CD14-positive monocyte (primary cell): ENCODE measurements at regions not wholly inside any gene's neighbourhood (a gene's known extent, or its start where the extent isn't known, plus 50 kb on each side); places are given as distances from the start of the nearest gene placed in this dataset.
A peak's percentile ranks its signal among the peaks of the same experiment; 100 is the strongest.

ENCODE experiments used
- DNase-seq, 3 donors: peaks; one replicate each; pipeline ENCODE4 v3.0.0-alpha.2; 2011 to 2022
- H2AFZ ChIP-seq: 2 replicates; pipeline ENCODE4 v1.6.0; 2012; ENCODE audit warnings: mild to moderate bottlenecking, low read depth, low read length, inconsistent platforms; ENCODE audit not compliant: insufficient read depth, poor library complexity, severe bottlenecking
- H3K27ac ChIP-seq, 2 donors: 1 replicate in 1 of 2; 2 replicates in 1 of 2; pipeline ENCODE4 v1.5.1; 2012 to 2013; ENCODE audit warnings: low read length in 2 of 2, control low read depth in 1 of 2, inconsistent platforms in 1 of 2, low read depth in 1 of 2, mild to moderate bottlenecking in 1 of 2
- H3K27me3 ChIP-seq, 2 donors: one replicate each; pipeline versions ENCODE4 v1.6.0 to v1.6.1; 2011 to 2013; ENCODE audit warnings: low read length in 2 of 2; ENCODE audit not compliant: control insufficient read depth in 2 of 2, insufficient read depth in 2 of 2
- H3K36me3 ChIP-seq, 2 donors: replicated peaks in 1 of 2; 1 replicate in 1 of 2; 2 replicates in 1 of 2; pipeline versions ENCODE4 v1.5.1 to v1.6.1; 2012 to 2013; ENCODE audit warnings: low read length in 2 of 2, control low read depth in 1 of 2, inconsistent platforms in 1 of 2, mild to moderate bottlenecking in 1 of 2; ENCODE audit not compliant: insufficient read depth in 2 of 2, control insufficient read depth in 1 of 2
- H3K4me1 ChIP-seq, 2 donors: 1 replicate in 1 of 2; 2 replicates in 1 of 2; pipeline versions ENCODE4 v1.5.1 to v1.6.1; 2012 to 2013; ENCODE audit warnings: low read length in 2 of 2, control low read depth in 1 of 2, inconsistent platforms in 1 of 2, mild to moderate bottlenecking in 1 of 2, moderate library complexity in 1 of 2; ENCODE audit not compliant: insufficient read depth in 2 of 2, control insufficient read depth in 1 of 2
- H3K4me2 ChIP-seq: replicated peaks from 2 replicates; pipeline ENCODE3; 2012; ENCODE audit warnings: low read length, moderate library complexity, mild to moderate bottlenecking; ENCODE audit not compliant: poor library complexity, severe bottlenecking; ENCODE audit errors: extremely low read depth
- H3K4me3 ChIP-seq, 3 experiments: fragments of 200-600 bp in 1 of 3; sonication (generic) in 1 of 3; replicated peaks in 1 of 3; 1 replicate in 2 of 3; 2 replicates in 1 of 3; pipeline ENCODE4 v1.5.1; 2011 to 2013; ENCODE audit warnings: low read length in 3 of 3, mild to moderate bottlenecking in 3 of 3, control low read depth in 2 of 3, low read depth in 2 of 3, inconsistent platforms in 1 of 3, moderate library complexity in 1 of 3
- H3K79me2 ChIP-seq: 2 replicates; pipeline ENCODE4 v1.6.0; 2012; ENCODE audit warnings: mild to moderate bottlenecking, control low read depth, inconsistent platforms, low read length, moderate library complexity; ENCODE audit not compliant: insufficient read depth
- H3K9ac ChIP-seq: 2 replicates; pipeline ENCODE4 v1.6.0; 2017; ENCODE audit warnings: low read length, mild to moderate bottlenecking; ENCODE audit not compliant: insufficient read depth, poor library complexity, severe bottlenecking
- H3K9me3 ChIP-seq, 2 donors: replicated peaks in 1 of 2; 1 replicate in 1 of 2; 2 replicates in 1 of 2; pipeline versions ENCODE4 v1.5.1 to v1.6.1; 2012 to 2013; ENCODE audit warnings: low read length in 2 of 2, control low read depth in 1 of 2; ENCODE audit not compliant: control insufficient read depth in 1 of 2, insufficient read depth in 1 of 2
- H4K20me1 ChIP-seq: 2 replicates; pipeline ENCODE4 v1.6.0; 2012; ENCODE audit warnings: mild to moderate bottlenecking, low read length, control low read depth, moderate library complexity; ENCODE audit not compliant: insufficient read depth
- H3K27ac Mint-ChIP-seq, 7 donors: one replicate each; pipeline ENCODE4 v1.8.0; 2020; ENCODE audit warnings: mild to moderate bottlenecking in 7 of 7, mixed read lengths in 7 of 7, moderate library complexity in 6 of 7, inconsistent platforms in 2 of 7
- H3K27me3 Mint-ChIP-seq, 3 donors: one replicate each; pipeline ENCODE4 v1.8.0; 2021 to 2022; ENCODE audit warnings: low read depth in 3 of 3, mild to moderate bottlenecking in 3 of 3, mixed read lengths in 3 of 3, moderate library complexity in 3 of 3, inconsistent platforms in 1 of 3
- H3K36me3 Mint-ChIP-seq, 2 donors: one replicate each; pipeline ENCODE4 v1.8.0; 2020; ENCODE audit warnings: mixed read lengths in 2 of 2, inconsistent platforms in 1 of 2, mild to moderate bottlenecking in 1 of 2
- H3K4me1 Mint-ChIP-seq: one replicate; pipeline ENCODE4 v1.8.0; 2020; ENCODE audit warnings: mild to moderate bottlenecking, mixed read lengths
- H3K4me3 Mint-ChIP-seq, 2 donors: one replicate each; pipeline ENCODE4 v1.8.0; 2020; ENCODE audit warnings: mild to moderate bottlenecking in 2 of 2, mixed read lengths in 2 of 2, moderate library complexity in 1 of 2
- H3K9me3 Mint-ChIP-seq, 7 donors: one replicate each; pipeline ENCODE4 v1.8.0; 2020 to 2022; ENCODE audit warnings: mixed read lengths in 7 of 7, mild to moderate bottlenecking in 6 of 7, moderate library complexity in 6 of 7, inconsistent platforms in 2 of 7
- CTCF ChIP-seq: fragments of 200-600 bp; IDR thresholded peaks from one replicate; pipeline ENCODE4 v1.8.0; 2022; ENCODE audit warnings: antibody characterized with exemption, mild to moderate bottlenecking
- WGBS: methylation state at CpG from one replicate; pipeline ENCODE4 v1.1.5; 2013; ENCODE audit warnings: missing lambda C conversion rate; ENCODE audit not compliant: insufficient coverage; 5-methylcytosine and 5-hydroxymethylcytosine counted together
- intact Hi-C, 2 donors: fragments of 100-400 bp; cut with micrococcal nuclease; formaldehyde crosslinking; loops; one replicate each; pipeline versions ENCODE4 v1.15.0 to v1.15.1; 2023

DNA sequence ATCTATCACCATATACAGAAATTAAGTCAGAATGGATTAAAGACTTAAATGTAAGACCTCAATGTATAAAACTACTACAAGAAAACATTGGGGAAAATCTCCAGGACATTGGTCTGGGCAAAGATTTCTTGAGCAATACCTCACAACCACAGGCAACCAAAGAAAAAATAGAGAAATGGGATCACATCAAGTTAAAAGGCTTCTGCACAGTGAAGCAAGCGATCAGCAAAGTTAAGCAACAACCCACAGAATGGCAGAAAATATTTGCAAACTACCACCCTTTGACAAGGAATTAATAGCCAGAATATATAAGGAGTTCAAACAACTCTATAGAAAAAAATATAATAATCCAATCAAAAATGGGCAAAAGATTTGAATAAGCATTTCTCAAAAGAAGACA, 236.9 kb upstream of the EMCN start:
- WGBS, result no CpG with 5 or more reads among the region's 1 CpG
- H3K9ac ChIP-seq, result no peak overlapping the region
- no peaks in the 10 kb centered on the region for H3K79me2 ChIP-seq
- no peak overlapping the region for H3K27ac ChIP-seq
- TF ChIP-seq CTCF, result no peak
- no peaks in the 10 kb centered on the region for H4K20me1 ChIP-seq
- no peaks in the 10 kb centered on the region for H3K36me3 ChIP-seq
- no peak overlapping the region for H2AFZ ChIP-seq
- H3K4me2 ChIP-seq, result no peak overlapping the region
- H3K4me1 ChIP-seq, result peaks cover 3 to 7% of the 10 kb centered on the region in 2 donors
- no peaks in the 10 kb centered on the region for H3K27me3 ChIP-seq
- H3K4me1 Mint-ChIP-seq, result peaks cover 14% of the 10 kb centered on the region
- peak overlapping the region in 1 of 2 donors; percentile 0 for H3K4me3 Mint-ChIP-seq
- intact Hi-C loops, result no loop called here
- H3K4me3 ChIP-seq, result no peak overlapping the region
- DNase-seq, result no peak
- H3K27me3 Mint-ChIP-seq, result no peaks in the 10 kb centered on the region
- peaks cover 0 to 10% of the 10 kb centered on the region in 2 donors for H3K9me3 ChIP-seq
- H3K9me3 Mint-ChIP-seq, result peaks cover 2 to 22% (median 19%) of the 10 kb centered on the region in 7 donors
- no peak overlapping the region for H3K27ac Mint-ChIP-seq
- no peaks in the 10 kb centered on the region for H3K36me3 Mint-ChIP-seq

- TF ChIP-seq CTCF, result no peak
- Histone ChIP-seq H3K9ac (no peak overlapping the region), H3K27ac (no peak overlapping the region), H3K4me1 (no peaks in the 10 kb centered on the region), H3K79me2 (no peaks in the 10 kb centered on the region), H3K9me3 (peaks cover 0 to 3% of the 10 kb centered on the region in 2 donors), H3K4me3 (no peak overlapping the region), H3K27me3 (no peaks in the 10 kb centered on the region), H3K36me3 (no peaks in the 10 kb centered on the region), H2AFZ (no peak overlapping the region), H4K20me1 (no peaks in the 10 kb centered on the region), H3K4me2 (no peak overlapping the region)
- intact Hi-C loops, result no loop called here
- no peak overlapping the region for H3K4me3 Mint-ChIP-seq
- no peaks in the 10 kb centered on the region for H3K4me1 Mint-ChIP-seq
- peaks cover 0 to 2% (median 0%) of the 10 kb centered on the region in 3 donors for H3K27me3 Mint-ChIP-seq
- no peak for DNase-seq
- no peaks in the 10 kb centered on the region for H3K36me3 Mint-ChIP-seq
- no peak overlapping the region for H3K27ac Mint-ChIP-seq
- H3K9me3 Mint-ChIP-seq, result peaks cover 0 to 5% (median 3%) of the 10 kb centered on the region in 7 donors
Measured at GRCh38 chr4:100746141-100746739, 228.4 kb upstream of the EMCN start.
